Liver (tissue), 8 donors: ENCODE measurements at regions not wholly inside any gene's neighbourhood (a gene's known extent, or its start where the extent isn't known, plus 50 kb on each side); places are given as distances from the start of the nearest gene placed in this dataset.

ENCODE experiments used
- DNase-seq: peaks from one replicate; pipeline ENCODE4 v3.0.0-alpha.2; 2017; ENCODE audit warnings: low spot score
- H3K27ac ChIP-seq, 2 donors: one replicate each; pipeline ENCODE4 v1.7.0; 2013; ENCODE audit warnings: inconsistent platforms in 2 of 2, low read length in 2 of 2, control low read depth in 1 of 2, low read depth in 1 of 2, mild to moderate bottlenecking in 1 of 2
- H3K27me3 ChIP-seq, 4 donors: one replicate each; pipeline versions ENCODE4 v1.6.1 to v1.7.0; 2013; ENCODE audit warnings: low read length in 3 of 4, inconsistent platforms in 1 of 4, mild to moderate bottlenecking in 1 of 4, moderate library complexity in 1 of 4; ENCODE audit not compliant: control insufficient read depth in 4 of 4, insufficient read depth in 4 of 4
- H3K36me3 ChIP-seq, 4 donors: one replicate each; pipeline versions ENCODE4 v1.6.1 to v1.7.0; 2013; ENCODE audit warnings: low read length in 3 of 4, mild to moderate bottlenecking in 3 of 4, low read depth in 1 of 4, moderate library complexity in 1 of 4; ENCODE audit not compliant: control insufficient read depth in 4 of 4, insufficient read depth in 3 of 4
- H3K4me1 ChIP-seq, 4 donors: one replicate each; pipeline versions ENCODE4 v1.6.1 to v1.7.0; 2013; ENCODE audit warnings: low read length in 3 of 4, mild to moderate bottlenecking in 3 of 4, moderate library complexity in 1 of 4; ENCODE audit not compliant: control insufficient read depth in 4 of 4, insufficient read depth in 4 of 4
- H3K4me3 ChIP-seq, 3 donors: one replicate each; pipeline versions ENCODE4 v1.6.1 to v1.7.0; 2013; ENCODE audit warnings: low read length in 3 of 3, control low read depth in 1 of 3, low read depth in 1 of 3, mild to moderate bottlenecking in 1 of 3
- H3K9ac ChIP-seq, 2 donors: one replicate each; pipeline ENCODE4 v1.7.0; 2013; ENCODE audit warnings: low read length in 2 of 2, mild to moderate bottlenecking in 2 of 2, moderate library complexity in 2 of 2, control low read depth in 1 of 2, low read depth in 1 of 2
- H3K9me3 ChIP-seq, 4 donors: one replicate each; pipeline versions ENCODE4 v1.6.1 to v1.7.0; 2013; ENCODE audit warnings: low read length in 3 of 4; ENCODE audit not compliant: control insufficient read depth in 4 of 4
- EGR1 ChIP-seq, 2 donors: IDR thresholded peaks; 2 replicates each; pipeline ENCODE4 v1.6.1; 2016 to 2018; ENCODE audit warnings: antibody characterized with exemption in 2 of 2, low read depth in 2 of 2
- FOXA1 ChIP-seq: IDR thresholded peaks from 2 replicates; pipeline ENCODE4 v1.6.1; 2016; ENCODE audit warnings: antibody characterized with exemption
- FOXA2 ChIP-seq: IDR thresholded peaks from 2 replicates; pipeline ENCODE4 v1.6.1; 2016; ENCODE audit warnings: antibody characterized with exemption
- GABPA ChIP-seq, 2 donors: IDR thresholded peaks in 1 of 2; conservative IDR thresholded peaks in 1 of 2; 2 replicates each; pipeline ENCODE4 v1.6.1; 2016; ENCODE audit warnings: antibody characterized with exemption in 2 of 2, mild to moderate bottlenecking in 1 of 2, moderate library complexity in 1 of 2
- HNF4A ChIP-seq, 2 donors: conservative IDR thresholded peaks; 2 replicates each; pipeline ENCODE4 v1.6.1; 2016; ENCODE audit warnings: antibody characterized with exemption in 2 of 2, mild to moderate bottlenecking in 2 of 2
- HNF4G ChIP-seq: IDR thresholded peaks from 2 replicates; pipeline ENCODE4 v1.6.1; 2016; ENCODE audit warnings: antibody characterized with exemption
- JUND ChIP-seq, 2 donors: IDR thresholded peaks; 2 replicates each; pipeline ENCODE4 v1.6.1; 2016; ENCODE audit warnings: antibody characterized with exemption in 2 of 2
- NR2F2 ChIP-seq: IDR thresholded peaks from 2 replicates; pipeline ENCODE4 v1.6.1; 2016; ENCODE audit warnings: antibody characterized with exemption
- RAD21 ChIP-seq, 2 donors: IDR thresholded peaks; 2 replicates each; pipeline ENCODE4 v1.6.1; 2016; ENCODE audit warnings: antibody characterized with exemption in 2 of 2, mild to moderate bottlenecking in 2 of 2
- RXRA ChIP-seq, 2 donors: IDR thresholded peaks; 2 replicates each; pipeline ENCODE4 v1.6.1; 2017 to 2018; ENCODE audit warnings: antibody characterized with exemption in 2 of 2, mild to moderate bottlenecking in 1 of 2
- SP1 ChIP-seq: IDR thresholded peaks from 2 replicates; pipeline ENCODE4 v1.6.1; 2018; ENCODE audit warnings: antibody characterized with exemption, mild to moderate bottlenecking
- TAF1 ChIP-seq: conservative IDR thresholded peaks from 2 replicates; pipeline ENCODE4 v1.6.1; 2016; ENCODE audit warnings: antibody characterized with exemption, mild to moderate bottlenecking
- YY1 ChIP-seq: IDR thresholded peaks from 2 replicates; pipeline ENCODE4 v1.6.1; 2016; ENCODE audit warnings: antibody characterized with exemption, mild to moderate bottlenecking
- WGBS: extraction: QIAGEN DNeasy Blood & Tissue Kit; methylation state at CpG from one replicate; pipeline ENCODE4 v1.1.7; 2013; 5-methylcytosine and 5-hydroxymethylcytosine counted together
- TF ChIP-seq, protein P1 (sequence below): IDR thresholded peaks from 2 replicates; pipeline ENCODE4 v1.6.1; 2016; ENCODE audit warnings: antibody characterized with exemption
- TF ChIP-seq, protein P2 (sequence below): IDR thresholded peaks from 2 replicates; pipeline ENCODE4 v1.6.1; 2016; ENCODE audit warnings: antibody characterized with exemption
- TF ChIP-seq, protein P3 (sequence below): fragments of 150-350 bp; IDR thresholded peaks from 2 replicates; pipeline ENCODE4 v1.5.1; 2017; ENCODE audit warnings: improper control_type of control experiment, low read depth, low read length; ENCODE audit not compliant: missing input control
- TF ChIP-seq, protein P4 (sequence below): IDR thresholded peaks from 2 replicates; pipeline ENCODE4 v1.6.1; 2016; ENCODE audit warnings: antibody characterized with exemption, mild to moderate bottlenecking
- TF ChIP-seq, protein P5 (sequence below): IDR thresholded peaks from 2 replicates; pipeline ENCODE4 v1.6.1; 2016; ENCODE audit warnings: antibody characterized with exemption
- donor health status: healthy.
- donor health status: healthy.
- donor health status: healthy.
- donor health status: healthy.
- donor health status: healthy.

DNA sequence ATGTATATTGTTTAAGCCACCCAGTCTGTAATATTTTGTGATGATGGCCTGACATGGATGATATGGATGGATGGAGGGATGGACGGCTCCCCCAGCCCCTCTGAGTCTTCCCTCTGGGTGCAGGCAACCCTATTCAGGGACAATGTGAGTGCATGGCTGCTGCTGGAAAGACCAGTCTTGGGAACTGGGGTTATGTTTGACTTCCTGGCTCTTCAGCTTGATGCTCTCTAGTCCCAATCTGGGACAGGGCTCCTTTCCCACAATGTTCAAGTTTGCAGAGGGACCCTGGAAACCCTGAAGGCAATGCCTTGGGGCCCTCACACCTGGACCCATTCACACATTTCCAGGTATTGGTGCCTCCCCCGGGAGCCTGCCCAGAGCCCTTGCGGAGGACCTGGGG, 52.3 kb upstream of the RET start:
- no peak overlapping the region for H3K9ac ChIP-seq
- no peak for DNase-seq
- no peak overlapping the region for H3K4me3 ChIP-seq
- no peak overlapping the region for H3K27ac ChIP-seq
- no peaks in the 10 kb centered on the region for H3K27me3 ChIP-seq
- no peaks in the 10 kb centered on the region for H3K36me3 ChIP-seq
- TF ChIP-seq NR2F2: no peak
- TF ChIP-seq, protein P1, sequence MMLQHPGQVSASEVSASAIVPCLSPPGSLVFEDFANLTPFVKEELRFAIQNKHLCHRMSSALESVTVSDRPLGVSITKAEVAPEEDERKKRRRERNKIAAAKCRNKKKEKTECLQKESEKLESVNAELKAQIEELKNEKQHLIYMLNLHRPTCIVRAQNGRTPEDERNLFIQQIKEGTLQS: no peak
- no peak for TF ChIP-seq RXRA (IDR thresholded peaks at IDR 0.05)
- no peak for TF ChIP-seq HNF4A (conservative IDR thresholded peaks at IDR 0.05)
- TF ChIP-seq GABPA (IDR thresholded peaks at IDR 0.05 in 1 of 2, conservative IDR thresholded peaks at IDR 0.05 in 1 of 2): no peak
- TF ChIP-seq, protein P2, sequence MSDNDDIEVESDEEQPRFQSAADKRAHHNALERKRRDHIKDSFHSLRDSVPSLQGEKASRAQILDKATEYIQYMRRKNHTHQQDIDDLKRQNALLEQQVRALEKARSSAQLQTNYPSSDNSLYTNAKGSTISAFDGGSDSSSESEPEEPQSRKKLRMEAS: no peak
- TF ChIP-seq, protein P3, sequence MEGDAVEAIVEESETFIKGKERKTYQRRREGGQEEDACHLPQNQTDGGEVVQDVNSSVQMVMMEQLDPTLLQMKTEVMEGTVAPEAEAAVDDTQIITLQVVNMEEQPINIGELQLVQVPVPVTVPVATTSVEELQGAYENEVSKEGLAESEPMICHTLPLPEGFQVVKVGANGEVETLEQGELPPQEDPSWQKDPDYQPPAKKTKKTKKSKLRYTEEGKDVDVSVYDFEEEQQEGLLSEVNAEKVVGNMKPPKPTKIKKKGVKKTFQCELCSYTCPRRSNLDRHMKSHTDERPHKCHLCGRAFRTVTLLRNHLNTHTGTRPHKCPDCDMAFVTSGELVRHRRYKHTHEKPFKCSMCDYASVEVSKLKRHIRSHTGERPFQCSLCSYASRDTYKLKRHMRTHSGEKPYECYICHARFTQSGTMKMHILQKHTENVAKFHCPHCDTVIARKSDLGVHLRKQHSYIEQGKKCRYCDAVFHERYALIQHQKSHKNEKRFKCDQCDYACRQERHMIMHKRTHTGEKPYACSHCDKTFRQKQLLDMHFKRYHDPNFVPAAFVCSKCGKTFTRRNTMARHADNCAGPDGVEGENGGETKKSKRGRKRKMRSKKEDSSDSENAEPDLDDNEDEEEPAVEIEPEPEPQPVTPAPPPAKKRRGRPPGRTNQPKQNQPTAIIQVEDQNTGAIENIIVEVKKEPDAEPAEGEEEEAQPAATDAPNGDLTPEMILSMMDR: no peak
- TF ChIP-seq, protein P4, sequence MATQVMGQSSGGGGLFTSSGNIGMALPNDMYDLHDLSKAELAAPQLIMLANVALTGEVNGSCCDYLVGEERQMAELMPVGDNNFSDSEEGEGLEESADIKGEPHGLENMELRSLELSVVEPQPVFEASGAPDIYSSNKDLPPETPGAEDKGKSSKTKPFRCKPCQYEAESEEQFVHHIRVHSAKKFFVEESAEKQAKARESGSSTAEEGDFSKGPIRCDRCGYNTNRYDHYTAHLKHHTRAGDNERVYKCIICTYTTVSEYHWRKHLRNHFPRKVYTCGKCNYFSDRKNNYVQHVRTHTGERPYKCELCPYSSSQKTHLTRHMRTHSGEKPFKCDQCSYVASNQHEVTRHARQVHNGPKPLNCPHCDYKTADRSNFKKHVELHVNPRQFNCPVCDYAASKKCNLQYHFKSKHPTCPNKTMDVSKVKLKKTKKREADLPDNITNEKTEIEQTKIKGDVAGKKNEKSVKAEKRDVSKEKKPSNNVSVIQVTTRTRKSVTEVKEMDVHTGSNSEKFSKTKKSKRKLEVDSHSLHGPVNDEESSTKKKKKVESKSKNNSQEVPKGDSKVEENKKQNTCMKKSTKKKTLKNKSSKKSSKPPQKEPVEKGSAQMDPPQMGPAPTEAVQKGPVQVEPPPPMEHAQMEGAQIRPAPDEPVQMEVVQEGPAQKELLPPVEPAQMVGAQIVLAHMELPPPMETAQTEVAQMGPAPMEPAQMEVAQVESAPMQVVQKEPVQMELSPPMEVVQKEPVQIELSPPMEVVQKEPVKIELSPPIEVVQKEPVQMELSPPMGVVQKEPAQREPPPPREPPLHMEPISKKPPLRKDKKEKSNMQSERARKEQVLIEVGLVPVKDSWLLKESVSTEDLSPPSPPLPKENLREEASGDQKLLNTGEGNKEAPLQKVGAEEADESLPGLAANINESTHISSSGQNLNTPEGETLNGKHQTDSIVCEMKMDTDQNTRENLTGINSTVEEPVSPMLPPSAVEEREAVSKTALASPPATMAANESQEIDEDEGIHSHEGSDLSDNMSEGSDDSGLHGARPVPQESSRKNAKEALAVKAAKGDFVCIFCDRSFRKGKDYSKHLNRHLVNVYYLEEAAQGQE: no peak
- no peak for TF ChIP-seq FOXA2
- TF ChIP-seq FOXA1: no peak
- TF ChIP-seq HNF4G: no peak
- TF ChIP-seq YY1: no peak
- no peak for TF ChIP-seq EGR1 (IDR thresholded peaks at IDR 0.05; ENCODE audit: low read depth in 2 of 2)
- no peak for TF ChIP-seq RAD21 (IDR thresholded peaks at IDR 0.05)
- TF ChIP-seq SP1: no peak
- TF ChIP-seq, protein P5, sequence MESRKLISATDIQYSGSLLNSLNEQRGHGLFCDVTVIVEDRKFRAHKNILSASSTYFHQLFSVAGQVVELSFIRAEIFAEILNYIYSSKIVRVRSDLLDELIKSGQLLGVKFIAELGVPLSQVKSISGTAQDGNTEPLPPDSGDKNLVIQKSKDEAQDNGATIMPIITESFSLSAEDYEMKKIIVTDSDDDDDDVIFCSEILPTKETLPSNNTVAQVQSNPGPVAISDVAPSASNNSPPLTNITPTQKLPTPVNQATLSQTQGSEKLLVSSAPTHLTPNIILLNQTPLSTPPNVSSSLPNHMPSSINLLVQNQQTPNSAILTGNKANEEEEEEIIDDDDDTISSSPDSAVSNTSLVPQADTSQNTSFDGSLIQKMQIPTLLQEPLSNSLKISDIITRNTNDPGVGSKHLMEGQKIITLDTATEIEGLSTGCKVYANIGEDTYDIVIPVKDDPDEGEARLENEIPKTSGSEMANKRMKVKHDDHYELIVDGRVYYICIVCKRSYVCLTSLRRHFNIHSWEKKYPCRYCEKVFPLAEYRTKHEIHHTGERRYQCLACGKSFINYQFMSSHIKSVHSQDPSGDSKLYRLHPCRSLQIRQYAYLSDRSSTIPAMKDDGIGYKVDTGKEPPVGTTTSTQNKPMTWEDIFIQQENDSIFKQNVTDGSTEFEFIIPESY: no peak
- TF ChIP-seq TAF1: no peak
- no peak for TF ChIP-seq JUND (IDR thresholded peaks at IDR 0.05)
- H3K9me3 ChIP-seq: no peaks in the 10 kb centered on the region
- 82% methylated on average over 3 of the region's 3 CpGs for WGBS
- H3K4me1 ChIP-seq: peaks cover 0 to 12% (median 9%) of the 10 kb centered on the region in 4 donors
